Natural killer cell (primary cell): ENCODE measurements at regions not wholly inside any gene's neighbourhood (a gene's known extent, or its start where the extent isn't known, plus 50 kb on each side); places are given as distances from the start of the nearest gene placed in this dataset.

Source experiments
- ATAC-seq, 3 donors: fragments of 150-1000 bp in 2 of 3; fragments of 200-7000 bp in 1 of 3; cut with Tn5 transposase; 1 replicate in 1 of 3; 2 replicates in 2 of 3; pipeline ENCODE4 v1.10.0; 2021; ENCODE audit warnings: mild to moderate bottlenecking in 2 of 3, moderate library complexity in 2 of 3
- DNase-seq, 2 donors: peaks; one replicate each; pipeline versions ENCODE4 v3.0.0 to v3.0.0-alpha.2; 2013 to 2021; ENCODE audit warnings: mixed read lengths in 1 of 2
- H3K27ac ChIP-seq: one replicate; pipeline ENCODE4 v1.5.1; 2013; ENCODE audit warnings: mild to moderate bottlenecking, low read length
- H3K27me3 ChIP-seq: one replicate; pipeline ENCODE4 v1.6.1; 2013; ENCODE audit warnings: low read length; ENCODE audit not compliant: control insufficient read depth, insufficient read depth
- H3K36me3 ChIP-seq: one replicate; pipeline ENCODE4 v1.6.1; 2013; ENCODE audit warnings: low read length; ENCODE audit not compliant: control insufficient read depth, insufficient read depth
- H3K4me1 ChIP-seq: one replicate; pipeline ENCODE4 v1.6.1; 2013; ENCODE audit warnings: low read length; ENCODE audit not compliant: control insufficient read depth, insufficient read depth
- H3K4me3 ChIP-seq: one replicate; pipeline ENCODE4 v1.5.1; 2013; ENCODE audit warnings: low read length
- H3K9me3 ChIP-seq: one replicate; pipeline ENCODE4 v1.6.1; 2013; ENCODE audit warnings: low read length; ENCODE audit not compliant: control insufficient read depth, insufficient read depth
- H3K27ac Mint-ChIP-seq, 2 donors: one replicate each; pipeline ENCODE4 v1.8.0; 2022; ENCODE audit warnings: mild to moderate bottlenecking in 2 of 2, mixed read lengths in 2 of 2, moderate library complexity in 1 of 2
- H3K27me3 Mint-ChIP-seq, 2 donors: one replicate each; pipeline ENCODE4 v1.8.0; 2022; ENCODE audit warnings: low read depth in 2 of 2, mixed read lengths in 2 of 2
- H3K36me3 Mint-ChIP-seq: one replicate; pipeline ENCODE4 v1.8.0; 2022; ENCODE audit warnings: mixed read lengths
- H3K4me1 Mint-ChIP-seq, 2 donors: one replicate each; pipeline ENCODE4 v1.8.0; 2022; ENCODE audit warnings: mixed read lengths in 2 of 2
- H3K4me3 Mint-ChIP-seq: one replicate; pipeline ENCODE4 v1.8.0; 2022; ENCODE audit warnings: mild to moderate bottlenecking, moderate library complexity, mixed read lengths
- H3K9me3 Mint-ChIP-seq, 2 donors: one replicate each; pipeline ENCODE4 v1.8.0; 2022; ENCODE audit warnings: mixed read lengths in 2 of 2
- CTCF ChIP-seq: fragments of 200-600 bp; IDR thresholded peaks from one replicate; pipeline ENCODE4 v1.8.0; 2022; ENCODE audit warnings: antibody characterized with exemption
- WGBS: methylation state at CpG from one replicate; pipeline ENCODE4 v1.1.7; 2013; ENCODE audit warnings: missing lambda C conversion rate; ENCODE audit not compliant: insufficient coverage; 5-methylcytosine and 5-hydroxymethylcytosine counted together
- intact Hi-C: fragments of 100-400 bp; cut with micrococcal nuclease; formaldehyde crosslinking; loops from one replicate; pipeline ENCODE4 v1.14.2; 2022

DNA sequence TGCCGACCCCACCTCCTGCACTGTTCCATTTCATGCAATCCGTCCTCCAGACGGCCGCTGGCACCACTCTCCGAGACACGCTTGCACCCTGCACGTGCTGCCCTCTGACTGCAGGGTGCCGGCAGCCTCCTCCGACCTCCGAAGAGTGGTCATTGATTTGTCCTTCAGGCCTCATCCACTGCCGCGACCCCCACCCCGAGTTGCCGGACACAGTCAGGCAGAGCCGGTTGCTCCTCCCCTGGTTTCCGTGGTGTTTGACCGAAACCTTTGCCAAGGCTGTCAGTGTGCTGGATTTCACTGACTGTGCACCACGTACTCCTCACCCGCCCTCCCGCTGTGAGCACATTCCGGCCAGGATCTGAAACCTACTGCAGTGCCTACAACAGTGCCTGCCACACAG, 156.4 kb upstream of the PDE10A start:
- Histone ChIP-seq H3K4me1 (no peaks in the 10 kb centered on the region), H3K4me3 (no peak overlapping the region), H3K27ac (no peak overlapping the region), H3K27me3 (peaks cover 3% of the 10 kb centered on the region), H3K36me3 (no peaks in the 10 kb centered on the region), H3K9me3 (no peaks in the 10 kb centered on the region)
- no peaks in the 10 kb centered on the region for H3K36me3 Mint-ChIP-seq
- no peak for ATAC-seq
- intact Hi-C loops = no loop called here
- no peaks in the 10 kb centered on the region for H3K9me3 Mint-ChIP-seq
- peaks cover 30 to 36% of the 10 kb centered on the region in 2 donors for H3K27me3 Mint-ChIP-seq
- 36% methylated on average over 21 of the region's 21 CpGs for WGBS
- H3K27ac Mint-ChIP-seq = no peak overlapping the region
- no peak for DNase-seq
- TF ChIP-seq CTCF = no peak
- no peaks in the 10 kb centered on the region for H3K4me1 Mint-ChIP-seq
- H3K4me3 Mint-ChIP-seq = no peak overlapping the region

DNA sequence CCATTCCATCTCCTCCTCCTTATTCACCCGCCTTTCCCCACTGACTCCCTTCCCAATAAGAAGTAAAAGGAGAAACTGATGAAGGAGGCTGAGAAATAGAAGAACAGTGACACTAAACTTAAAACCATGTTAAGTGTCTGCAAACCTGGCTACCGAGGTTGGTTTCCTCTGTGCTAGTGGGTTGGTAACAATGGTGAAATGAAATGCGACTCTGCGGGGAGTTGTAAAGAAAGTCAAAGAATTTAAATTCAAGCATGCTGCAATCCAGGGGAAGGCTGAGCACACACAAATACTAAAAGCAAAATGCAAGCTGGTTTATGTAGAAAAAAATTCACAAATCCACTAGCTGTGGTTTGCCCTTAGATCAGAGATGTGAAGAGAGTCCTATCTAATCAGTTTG, 155.2 kb upstream of the PDE10A start:
- WGBS = 52% methylated on average over 3 of the region's 4 CpGs
- H3K36me3 ChIP-seq = no peaks in the 10 kb centered on the region
- H3K4me3 ChIP-seq = no peak overlapping the region
- no peak for TF ChIP-seq CTCF
- H3K9me3 Mint-ChIP-seq = no peaks in the 10 kb centered on the region
- no peak for DNase-seq
- H3K27me3 Mint-ChIP-seq = peaks cover 30 to 43% of the 10 kb centered on the region in 2 donors
- ATAC-seq = no peak
- intact Hi-C loops = no loop called here
- no peaks in the 10 kb centered on the region for H3K9me3 ChIP-seq
- H3K4me3 Mint-ChIP-seq = no peak overlapping the region
- H3K4me1 Mint-ChIP-seq = no peaks in the 10 kb centered on the region
- no peaks in the 10 kb centered on the region for H3K36me3 Mint-ChIP-seq
- peaks cover 3% of the 10 kb centered on the region for H3K27me3 ChIP-seq
- no peak overlapping the region for H3K27ac ChIP-seq
- H3K27ac Mint-ChIP-seq = no peak overlapping the region
- H3K4me1 ChIP-seq = no peaks in the 10 kb centered on the region

DNA sequence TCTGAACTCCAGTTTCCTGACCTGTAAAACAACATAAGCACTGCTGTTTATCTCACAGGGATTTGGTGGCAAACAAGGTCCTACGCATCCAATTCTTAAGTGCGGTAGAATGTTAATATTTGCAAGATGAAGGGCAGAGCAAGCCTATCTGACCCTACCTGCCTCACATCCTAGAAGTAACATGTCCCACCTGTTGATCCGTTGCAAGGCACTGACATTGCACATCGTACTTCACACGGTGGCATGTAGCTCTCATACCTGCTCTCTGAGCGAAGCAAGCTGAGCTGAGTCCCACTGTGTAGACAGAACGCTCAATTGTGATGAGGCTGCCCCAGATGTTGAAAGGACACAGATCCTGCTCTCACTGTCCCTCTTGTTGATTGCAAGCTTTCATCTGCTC, 154.7 kb upstream of the PDE10A start:
- Mint-ChIP-seq H3K27me3 (peaks cover 30 to 47% of the 10 kb centered on the region in 2 donors), H3K36me3 (no peaks in the 10 kb centered on the region), H3K4me1 (no peaks in the 10 kb centered on the region), H3K9me3 (no peaks in the 10 kb centered on the region), H3K4me3 (no peak overlapping the region), H3K27ac (no peak overlapping the region)
- H3K9me3 ChIP-seq = no peaks in the 10 kb centered on the region
- no peaks in the 10 kb centered on the region for H3K36me3 ChIP-seq
- peaks cover 3% of the 10 kb centered on the region for H3K27me3 ChIP-seq
- no peak overlapping the region for H3K27ac ChIP-seq
- 85% methylated on average over 7 of the region's 7 CpGs for WGBS
- H3K4me1 ChIP-seq = no peaks in the 10 kb centered on the region
- intact Hi-C loops = no loop called here
- no peak for ATAC-seq
- DNase-seq = no peak
- no peak for TF ChIP-seq CTCF
- H3K4me3 ChIP-seq = no peak overlapping the region

DNA sequence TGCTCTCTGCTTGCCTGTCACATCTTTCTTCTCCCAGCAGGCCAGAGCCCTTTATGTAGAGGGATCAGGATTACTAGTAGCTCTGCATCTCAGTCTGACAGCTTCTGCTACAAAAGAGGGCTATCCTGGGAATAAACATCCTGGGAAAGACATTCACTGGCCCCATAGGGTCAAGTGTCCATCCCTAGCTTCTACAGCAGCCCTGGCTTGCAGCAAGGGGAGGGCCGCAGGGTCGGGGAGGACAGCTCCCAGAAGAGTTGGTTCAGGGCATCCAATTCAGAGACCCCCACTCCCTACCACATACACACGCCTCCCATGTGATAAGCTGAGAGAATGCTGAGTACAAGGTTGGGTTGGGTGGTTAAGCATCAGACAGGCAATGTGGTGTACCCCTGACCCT, 154.1 kb upstream of the PDE10A start:
- H3K4me3 Mint-ChIP-seq = no peak overlapping the region
- WGBS = 60% methylated on average over 1 of the region's 3 CpGs
- no peak overlapping the region for H3K27ac Mint-ChIP-seq
- TF ChIP-seq CTCF = no peak
- H3K36me3 ChIP-seq = no peaks in the 10 kb centered on the region
- no peaks in the 10 kb centered on the region for H3K9me3 ChIP-seq
- intact Hi-C loops = no loop called here
- no peaks in the 10 kb centered on the region for H3K36me3 Mint-ChIP-seq
- H3K4me1 Mint-ChIP-seq = no peaks in the 10 kb centered on the region
- H3K27me3 Mint-ChIP-seq = peaks cover 30 to 49% of the 10 kb centered on the region in 2 donors
- no peak for ATAC-seq
- no peaks in the 10 kb centered on the region for H3K4me1 ChIP-seq
- H3K27ac ChIP-seq = no peak overlapping the region
- no peaks in the 10 kb centered on the region for H3K9me3 Mint-ChIP-seq
- DNase-seq = no peak
- no peak overlapping the region for H3K4me3 ChIP-seq
- H3K27me3 ChIP-seq = peaks cover 3% of the 10 kb centered on the region
